Mesothelial cell of epicardium (in vitro differentiated cells): ENCODE measurements at regions not wholly inside any gene's neighbourhood (a gene's known extent, or its start where the extent isn't known, plus 50 kb on each side); places are given as distances from the start of the nearest gene placed in this dataset.

ENCODE experiments used
- DNase-seq, 2 experiments: peaks; one replicate each; pipeline ENCODE4 v3.0.0; 2021; ENCODE audit warnings: low spot score in 2 of 2; ENCODE audit not compliant: unreplicated experiment in 2 of 2
- H3K27ac Mint-ChIP-seq: 2 replicates; pipeline ENCODE4 v1.8.0; 2021; ENCODE audit warnings: mixed read lengths
- H3K27me3 Mint-ChIP-seq: 2 replicates; pipeline ENCODE4 v1.8.0; 2021; ENCODE audit warnings: low read depth, mixed read lengths
- H3K36me3 Mint-ChIP-seq: 2 replicates; pipeline ENCODE4 v1.8.0; 2021; ENCODE audit warnings: mixed read lengths
- H3K4me1 Mint-ChIP-seq: 2 replicates; pipeline ENCODE4 v1.8.0; 2021; ENCODE audit warnings: mixed read lengths
- H3K4me3 Mint-ChIP-seq: 2 replicates; pipeline ENCODE4 v1.8.0; 2021; ENCODE audit warnings: mild to moderate bottlenecking, moderate library complexity, mixed read lengths
- H3K9me3 Mint-ChIP-seq: 2 replicates; pipeline ENCODE4 v1.8.0; 2021; ENCODE audit warnings: mixed read lengths
- CTCF ChIP-seq: fragments of 200-600 bp; sonication (generic); IDR thresholded peaks from one replicate; pipeline ENCODE4 v1.5.0; 2021; ENCODE audit warnings: antibody characterized with exemption; ENCODE audit not compliant: unreplicated experiment

- H3K27ac Mint-ChIP-seq = no peak overlapping the region
- peaks cover 39% of the 10 kb centered on the region for H3K27me3 Mint-ChIP-seq
Measured at GRCh38 chr20:21607971-21608725, 94.3 kb upstream of the NKX2-2 start.

GRCh38 chr20:21601799-21602198 lies 87.9 kb upstream of the NKX2-2 start:
- H3K27ac Mint-ChIP-seq = no peak overlapping the region
- H3K27me3 Mint-ChIP-seq = peaks cover 5% of the 10 kb centered on the region
- no peaks in the 10 kb centered on the region for H3K4me1 Mint-ChIP-seq
- no peak for DNase-seq
- peaks cover 35% of the 10 kb centered on the region for H3K9me3 Mint-ChIP-seq
- H3K36me3 Mint-ChIP-seq = no peaks in the 10 kb centered on the region
- no peak overlapping the region for H3K4me3 Mint-ChIP-seq
- no peak for TF ChIP-seq CTCF

More at GRCh38 chr20:21607971-21608725, 94.3 kb upstream of the NKX2-2 start:
- Mint-ChIP-seq H3K4me3 (no peak overlapping the region), H3K9me3 (peaks cover 18% of the 10 kb centered on the region), H3K4me1 (no peaks in the 10 kb centered on the region), H3K36me3 (no peaks in the 10 kb centered on the region)
- TF ChIP-seq CTCF = no peak
- DNase-seq = no peak

DNA sequence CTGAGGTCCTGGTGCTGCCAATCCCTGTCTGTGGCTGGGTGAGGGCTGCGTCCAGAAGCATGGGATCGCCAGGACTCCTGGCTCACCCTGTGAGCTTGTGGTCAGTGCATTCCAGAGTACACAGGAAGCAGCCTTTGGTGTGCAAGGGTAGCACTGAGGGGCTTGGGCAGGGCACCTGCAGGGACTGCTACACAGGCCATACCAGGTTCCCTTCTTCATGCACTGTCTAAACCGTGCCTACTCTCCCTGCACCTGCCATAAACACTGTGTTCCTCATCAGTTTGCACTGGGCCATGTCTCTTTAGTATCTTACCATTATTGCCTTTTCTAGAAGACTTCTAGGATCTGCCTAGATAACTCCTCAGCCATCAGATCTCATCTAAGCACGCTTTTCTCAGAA lies 72.8 kb upstream of the NKX2-2 start:
- H3K36me3 Mint-ChIP-seq = no peaks in the 10 kb centered on the region
- H3K4me1 Mint-ChIP-seq = no peaks in the 10 kb centered on the region
- no peak for TF ChIP-seq CTCF
- no peak overlapping the region for H3K27ac Mint-ChIP-seq
- H3K27me3 Mint-ChIP-seq = peaks cover 45% of the 10 kb centered on the region
- no peak for DNase-seq
- H3K9me3 Mint-ChIP-seq = no peaks in the 10 kb centered on the region
- H3K4me3 Mint-ChIP-seq = no peak overlapping the region

DNA sequence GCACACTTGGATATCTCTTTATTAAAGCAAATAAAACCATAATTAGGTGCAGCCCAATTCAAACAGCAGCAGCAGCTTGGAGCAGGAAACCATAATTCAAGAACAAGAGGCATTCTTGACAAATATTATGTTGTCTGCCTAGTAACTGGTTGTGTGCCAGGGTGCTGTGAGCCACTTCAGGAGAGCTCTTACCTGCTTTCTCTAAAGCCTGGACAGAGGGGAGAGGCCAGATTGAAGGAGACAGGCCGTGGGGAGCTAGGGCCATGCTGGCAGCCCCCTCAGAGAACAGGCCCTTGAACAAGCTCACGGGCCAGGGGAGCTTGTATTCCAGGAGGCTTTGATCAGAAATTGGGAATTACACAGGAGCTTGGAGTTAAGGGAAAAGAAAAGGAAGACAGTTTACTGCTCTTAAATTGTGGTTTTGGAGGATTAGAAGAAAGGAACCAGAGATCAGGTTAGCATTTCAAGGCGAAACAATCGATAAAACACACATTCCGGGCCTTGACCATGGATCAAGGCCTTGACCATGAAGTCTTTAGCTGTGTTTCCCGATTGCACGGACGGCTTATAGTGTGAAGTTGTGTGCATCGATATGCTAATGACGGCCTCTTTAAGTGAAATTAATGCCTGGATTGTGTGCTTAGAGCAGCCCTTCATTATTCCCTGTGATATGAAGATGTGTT lies 69.8 kb upstream of the NKX2-2 start:
- Mint-ChIP-seq H3K36me3 (no peaks in the 10 kb centered on the region), H3K4me3 (no peak overlapping the region), H3K27ac (no peak overlapping the region), H3K4me1 (no peaks in the 10 kb centered on the region), H3K27me3 (peaks cover 58% of the 10 kb centered on the region), H3K9me3 (no peaks in the 10 kb centered on the region)
- DNase-seq = no peak
- TF ChIP-seq CTCF = no peak

GRCh38 chr20:21577551-21577950 lies 63.7 kb upstream of the NKX2-2 start:
- no peak for DNase-seq

More at GRCh38 chr20:21577551-21577950, 63.7 kb upstream of the NKX2-2 start:
- Mint-ChIP-seq H3K4me3 (no peak overlapping the region), H3K27ac (no peak overlapping the region), H3K9me3 (no peaks in the 10 kb centered on the region), H3K4me1 (no peaks in the 10 kb centered on the region), H3K27me3 (peaks cover 91% of the 10 kb centered on the region), H3K36me3 (no peaks in the 10 kb centered on the region)
- TF ChIP-seq CTCF = no peak
